ENCODE measurements at regions not wholly inside any gene's neighbourhood (a gene's known extent, or its start where the extent isn't known, plus 50 kb on each side); places are given as distances from the start of the nearest gene placed in this dataset.

GRCh38 chr5:101520417-101520816 is 617.3 kb upstream of the ST8SIA4 start:
- no peak for TF ChIP-seq CTCF (IDR thresholded peaks at IDR 0.05; ENCODE audit: insufficient read depth, low read depth, low read length, missing control alignments)
- DNase-seq (ENCODE audit: low read depth), result peak; percentile 11

GRCh38 chr5:101517795-101518194 is 614.7 kb upstream of the ST8SIA4 start:
- DNase-seq (ENCODE audit: low read depth), result peak; percentile 6
- TF ChIP-seq CTCF (IDR thresholded peaks at IDR 0.05; ENCODE audit: insufficient read depth, low read depth, low read length, missing control alignments), result no peak
- H3K4me3 ChIP-seq (ENCODE audit: low read length), result no peak overlapping the region

More at GRCh38 chr5:101520417-101520816, 617.3 kb upstream of the ST8SIA4 start:
- no peak overlapping the region for H3K4me3 ChIP-seq (ENCODE audit: low read length)

- no peak for DNase-seq (ENCODE audit: low read depth)
- no peak overlapping the region for H3K4me3 ChIP-seq (ENCODE audit: low read length)
- no peak for TF ChIP-seq CTCF (IDR thresholded peaks at IDR 0.05; ENCODE audit: insufficient read depth, low read depth, low read length, missing control alignments)
These were observed 612.6 kb upstream of the ST8SIA4 start for GRCh38 chr5:101515721-101516120.

GRCh38 chr5:101505891-101506570 is 602.9 kb upstream of the ST8SIA4 start:
- TF ChIP-seq CTCF (IDR thresholded peaks at IDR 0.05; ENCODE audit: insufficient read depth, low read depth, low read length, missing control alignments), result no peak
- no peak overlapping the region for H3K4me3 ChIP-seq (ENCODE audit: low read length)
- no peak for DNase-seq (ENCODE audit: low read depth)

- TF ChIP-seq CTCF (IDR thresholded peaks at IDR 0.05; ENCODE audit: insufficient read depth, low read depth, low read length, missing control alignments), result no peak
- H3K4me3 ChIP-seq (ENCODE audit: low read length), result no peak overlapping the region
- DNase-seq (ENCODE audit: low read depth), result no peak
These were observed 579.8 kb upstream of the ST8SIA4 start for GRCh38 chr5:101482931-101483330.

- no peak overlapping the region for H3K4me3 ChIP-seq (ENCODE audit: low read length)
- DNase-seq (ENCODE audit: low read depth), result peak; percentile 39
- no peak for TF ChIP-seq CTCF (IDR thresholded peaks at IDR 0.05; ENCODE audit: insufficient read depth, low read depth, low read length, missing control alignments)
These were observed 570.4 kb upstream of the ST8SIA4 start for GRCh38 chr5:101473483-101473882.

GRCh38 chr5:101461455-101461854 is 558.4 kb upstream of the ST8SIA4 start:
- H3K4me3 ChIP-seq (ENCODE audit: low read length), result no peak overlapping the region
- no peak for DNase-seq (ENCODE audit: low read depth)
- TF ChIP-seq CTCF (IDR thresholded peaks at IDR 0.05; ENCODE audit: insufficient read depth, low read depth, low read length, missing control alignments), result no peak
